ENCODE measurements at regions not wholly inside any gene's neighbourhood (a gene's known extent, or its start where the extent isn't known, plus 50 kb on each side); places are given as distances from the start of the nearest gene placed in this dataset.

GRCh38 chr20:52817981-52818380 is 154.2 kb upstream of the TSHZ2 start:
- Histone ChIP-seq H3K36me3 (ENCODE audit: control insufficient read depth, insufficient read depth, low read length) (no peaks in the 10 kb centered on the region), H3K27me3 (ENCODE audit: control insufficient read depth, insufficient read depth, low read length) (no peaks in the 10 kb centered on the region), H3K4me3 (ENCODE audit: low read depth, low read length) (no peak overlapping the region)
- no peak for TF ChIP-seq CTCF (IDR thresholded peaks at IDR 0.05; ENCODE audit: insufficient read depth, low read length, severe bottlenecking)
- FAIRE-seq (no peak), DNase-seq (ENCODE audit: low read depth) (no peak)

GRCh38 chr20:52817511-52817910 is 154.6 kb upstream of the TSHZ2 start:
- no peak overlapping the region for H3K4me3 ChIP-seq (ENCODE audit: low read depth, low read length)
- DNase-seq (ENCODE audit: low read depth) (peak; percentile 16), FAIRE-seq (no peak)
- H3K36me3 ChIP-seq (ENCODE audit: control insufficient read depth, insufficient read depth, low read length), result no peaks in the 10 kb centered on the region
- no peaks in the 10 kb centered on the region for H3K27me3 ChIP-seq (ENCODE audit: control insufficient read depth, insufficient read depth, low read length)
- no peak for TF ChIP-seq CTCF (IDR thresholded peaks at IDR 0.05; ENCODE audit: insufficient read depth, low read length, severe bottlenecking)

GRCh38 chr20:52814371-52814770 is 157.8 kb upstream of the TSHZ2 start:
- FAIRE-seq, result no peak

GRCh38 chr20:52812231-52812847 is 159.8 kb upstream of the TSHZ2 start:
- no peak for FAIRE-seq
- TF ChIP-seq CTCF (IDR thresholded peaks at IDR 0.05; ENCODE audit: insufficient read depth, low read length, severe bottlenecking), result no peak

More at GRCh38 chr20:52814371-52814770, 157.8 kb upstream of the TSHZ2 start:
- no peak for TF ChIP-seq CTCF (IDR thresholded peaks at IDR 0.05; ENCODE audit: insufficient read depth, low read length, severe bottlenecking)
- Histone ChIP-seq H3K27me3 (ENCODE audit: control insufficient read depth, insufficient read depth, low read length) (no peaks in the 10 kb centered on the region), H3K36me3 (ENCODE audit: control insufficient read depth, insufficient read depth, low read length) (no peaks in the 10 kb centered on the region), H3K4me3 (ENCODE audit: low read depth, low read length) (no peak overlapping the region)
- no peak for DNase-seq (ENCODE audit: low read depth)

GRCh38 chr20:52809003-52809402 is 163.2 kb upstream of the TSHZ2 start:
- FAIRE-seq (no peak), DNase-seq (ENCODE audit: low read depth) (no peak)
- H3K4me3 ChIP-seq (ENCODE audit: low read depth, low read length), result no peak overlapping the region
- no peaks in the 10 kb centered on the region for H3K36me3 ChIP-seq (ENCODE audit: control insufficient read depth, insufficient read depth, low read length)
- H3K27me3 ChIP-seq (ENCODE audit: control insufficient read depth, insufficient read depth, low read length), result no peaks in the 10 kb centered on the region
- TF ChIP-seq CTCF (IDR thresholded peaks at IDR 0.05; ENCODE audit: insufficient read depth, low read length, severe bottlenecking), result no peak

More at GRCh38 chr20:52812231-52812847, 159.8 kb upstream of the TSHZ2 start:
- no peaks in the 10 kb centered on the region for H3K36me3 ChIP-seq (ENCODE audit: control insufficient read depth, insufficient read depth, low read length)
- DNase-seq (ENCODE audit: low read depth), result no peak
- H3K4me3 ChIP-seq (ENCODE audit: low read depth, low read length), result no peak overlapping the region
- H3K27me3 ChIP-seq (ENCODE audit: control insufficient read depth, insufficient read depth, low read length), result no peaks in the 10 kb centered on the region

GRCh38 chr20:52806918-52807317 is 165.2 kb upstream of the TSHZ2 start:
- Histone ChIP-seq H3K36me3 (ENCODE audit: control insufficient read depth, insufficient read depth, low read length) (no peaks in the 10 kb centered on the region), H3K4me3 (ENCODE audit: low read depth, low read length) (no peak overlapping the region), H3K27me3 (ENCODE audit: control insufficient read depth, insufficient read depth, low read length) (no peaks in the 10 kb centered on the region)
- FAIRE-seq (no peak), DNase-seq (ENCODE audit: low read depth) (peak; percentile 11)
- TF ChIP-seq CTCF (IDR thresholded peaks at IDR 0.05; ENCODE audit: insufficient read depth, low read length, severe bottlenecking), result no peak

Data from bronchial epithelial cell (primary cell).